Bronchial epithelial cell (primary cell): ENCODE measurements at regions not wholly inside any gene's neighbourhood (a gene's known extent, or its start where the extent isn't known, plus 50 kb on each side); places are given as distances from the start of the nearest gene placed in this dataset.

Experiments used
- DNase-seq: peaks from one replicate; pipeline ENCODE4 v3.0.0-alpha.2; 2010; ENCODE audit warnings: low read depth
- FAIRE-seq: peaks from 2 replicates; lab custom pipeline; 2011; peaks lifted over from hg19 to GRCh38; lab: Jason Lieb, UNC
- H3K27me3 ChIP-seq: 2 replicates; pipeline ENCODE4 v1.5.1; 2011; ENCODE audit warnings: low read length; ENCODE audit not compliant: control insufficient read depth, insufficient read depth
- H3K36me3 ChIP-seq: 2 replicates; pipeline ENCODE4 v1.5.1; 2011; ENCODE audit warnings: low read length; ENCODE audit not compliant: control insufficient read depth, insufficient read depth
- H3K4me3 ChIP-seq: 2 replicates; pipeline ENCODE4 v1.5.1; 2011; ENCODE audit warnings: mild to moderate bottlenecking, low read depth, low read length, control low read depth
- CTCF ChIP-seq: IDR thresholded peaks from 2 replicates; pipeline ENCODE4 v1.5.1; 2011; ENCODE audit warnings: mild to moderate bottlenecking, moderate library complexity, low read length, control low read depth, inconsistent platforms; ENCODE audit not compliant: insufficient read depth, severe bottlenecking

- H3K27me3 ChIP-seq = no peaks in the 10 kb centered on the region
- no peaks in the 10 kb centered on the region for H3K36me3 ChIP-seq
- no peak for DNase-seq
- no peak for TF ChIP-seq CTCF
- no peak overlapping the region for H3K4me3 ChIP-seq
- no peak for FAIRE-seq
Measured at GRCh38 chr4:142955501-142955900, 109.4 kb upstream of the INPP4B start.

GRCh38 chr4:142959173-142959572, 113.1 kb upstream of the INPP4B start:
- Histone ChIP-seq H3K36me3 (no peaks in the 10 kb centered on the region), H3K27me3 (peaks cover 2% of the 10 kb centered on the region), H3K4me3 (no peak overlapping the region)
- DNase-seq (peak; percentile 69), FAIRE-seq (no peak)
- TF ChIP-seq CTCF = no peak

GRCh38 chr4:142960126-142960525, 114.0 kb upstream of the INPP4B start:
- FAIRE-seq = no peak
- Histone ChIP-seq H3K4me3 (no peak overlapping the region), H3K27me3 (peaks cover 2% of the 10 kb centered on the region), H3K36me3 (no peaks in the 10 kb centered on the region)
- DNase-seq = peak; percentile 28
- TF ChIP-seq CTCF = no peak

- no peak for FAIRE-seq
- H3K27me3 ChIP-seq = peaks cover 2% of the 10 kb centered on the region
- DNase-seq = no peak
- no peaks in the 10 kb centered on the region for H3K36me3 ChIP-seq
- no peak overlapping the region for H3K4me3 ChIP-seq
- TF ChIP-seq CTCF = no peak
Measured at GRCh38 chr4:142960867-142961644, 115.0 kb upstream of the INPP4B start.

- Histone ChIP-seq H3K27me3 (peaks cover 2% of the 10 kb centered on the region), H3K36me3 (no peaks in the 10 kb centered on the region), H3K4me3 (no peak overlapping the region)
- TF ChIP-seq CTCF = no peak
- DNase-seq (no peak), FAIRE-seq (no peak)
Measured at GRCh38 chr4:142961866-142962265, 115.8 kb upstream of the INPP4B start.

GRCh38 chr4:142974328-142974727, 128.2 kb upstream of the INPP4B start:
- no peak overlapping the region for H3K4me3 ChIP-seq
- peak; percentile 87 for FAIRE-seq
- no peaks in the 10 kb centered on the region for H3K27me3 ChIP-seq
- no peak for DNase-seq
- H3K36me3 ChIP-seq = no peaks in the 10 kb centered on the region
- no peak for TF ChIP-seq CTCF
